EL (cell line): ENCODE measurements at regions not wholly inside any gene's neighbourhood (a gene's known extent, or its start where the extent isn't known, plus 50 kb on each side); places are given as distances from the start of the nearest gene placed in this dataset.
"Not testable (repeated sequence)": the region's sequence is repeated elsewhere in the genome, so short reads cannot be mapped to it uniquely, and the experiment has no call there.

Experiments used
- DNase-seq: peaks from one replicate; pipeline ENCODE4 v3.0.0-alpha.2; 2016

DNA sequence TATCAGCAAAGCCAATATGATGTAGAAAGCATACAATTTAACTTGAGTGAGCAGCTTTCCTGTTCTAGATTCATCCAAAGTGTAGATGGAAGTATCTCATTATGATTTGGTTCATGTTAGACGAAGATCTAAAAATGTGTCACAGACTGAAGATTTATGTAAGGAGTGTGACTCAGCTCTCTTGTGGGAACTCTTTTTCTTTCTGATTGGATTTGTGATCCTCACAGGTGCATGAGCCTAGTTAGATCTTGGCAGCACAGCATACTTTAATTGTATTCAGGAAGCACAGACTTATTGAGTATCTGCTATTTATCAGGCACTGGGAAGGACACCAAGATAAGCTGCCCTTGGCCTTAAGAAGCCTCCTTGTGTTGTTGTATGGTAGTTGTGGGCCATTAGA, 147.1 kb downstream of the C11orf91 start:
- peak; percentile 20 for DNase-seq

DNA sequence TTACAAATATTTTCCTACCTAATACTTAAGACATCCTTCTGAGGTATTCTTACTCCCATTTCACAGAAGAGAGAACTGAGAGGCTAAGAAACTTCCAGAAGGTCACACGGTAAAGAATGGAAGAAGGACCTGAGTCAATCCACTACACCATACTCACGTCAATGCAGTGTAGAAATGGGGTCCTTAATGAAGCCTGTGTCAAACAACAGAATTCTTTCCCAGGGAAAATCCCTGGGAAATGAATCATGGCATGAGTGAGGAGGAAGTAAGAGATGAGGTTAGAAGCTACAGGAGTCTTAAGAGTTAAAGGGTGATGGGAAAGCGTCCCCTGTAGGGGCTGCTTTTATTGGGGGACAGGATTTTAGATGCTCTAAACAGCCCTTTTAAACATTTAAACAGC, 147.9 kb downstream of the C11orf91 start:
- DNase-seq = peak; percentile 59

DNA sequence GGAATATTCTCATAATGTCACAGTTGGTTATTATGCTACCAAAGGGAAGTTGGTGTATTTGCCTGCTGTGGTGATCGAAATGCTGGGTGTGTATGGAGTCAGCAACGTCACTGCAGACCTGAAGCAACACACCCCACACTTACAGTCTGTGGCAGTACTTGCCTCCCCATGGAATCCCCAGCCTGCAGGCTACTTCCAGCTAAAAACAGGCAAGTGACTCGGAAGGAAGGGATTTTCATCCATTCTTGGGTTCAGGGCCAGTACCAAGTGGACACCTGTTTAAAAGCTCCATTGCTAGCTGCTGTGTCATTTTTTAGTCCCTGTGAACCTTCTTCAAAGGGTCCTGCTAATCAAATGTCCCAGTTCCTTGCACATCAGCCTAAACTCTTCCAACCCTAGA, 149.6 kb downstream of the C11orf91 start:
- DNase-seq = no peak

DNA sequence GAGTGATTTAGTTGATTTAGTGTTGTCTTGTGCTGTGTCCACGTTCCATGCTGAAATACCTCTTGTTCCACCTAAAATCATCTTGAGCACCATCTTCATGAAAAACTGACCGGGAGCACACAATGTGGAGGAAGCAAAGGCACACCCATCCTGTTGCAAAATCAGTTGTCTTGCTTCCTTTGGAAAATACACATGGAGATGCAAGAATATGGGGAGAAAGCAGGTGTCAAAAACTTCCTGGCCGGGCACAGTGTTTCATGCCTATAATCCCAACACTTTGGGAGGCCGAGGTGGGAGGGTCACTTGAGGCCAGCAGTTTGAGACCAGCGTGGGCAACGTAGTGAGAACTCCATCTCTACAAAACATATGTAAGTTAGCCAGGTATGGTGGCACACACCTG, 151.1 kb downstream of the C11orf91 start:
- DNase-seq = no peak

DNA sequence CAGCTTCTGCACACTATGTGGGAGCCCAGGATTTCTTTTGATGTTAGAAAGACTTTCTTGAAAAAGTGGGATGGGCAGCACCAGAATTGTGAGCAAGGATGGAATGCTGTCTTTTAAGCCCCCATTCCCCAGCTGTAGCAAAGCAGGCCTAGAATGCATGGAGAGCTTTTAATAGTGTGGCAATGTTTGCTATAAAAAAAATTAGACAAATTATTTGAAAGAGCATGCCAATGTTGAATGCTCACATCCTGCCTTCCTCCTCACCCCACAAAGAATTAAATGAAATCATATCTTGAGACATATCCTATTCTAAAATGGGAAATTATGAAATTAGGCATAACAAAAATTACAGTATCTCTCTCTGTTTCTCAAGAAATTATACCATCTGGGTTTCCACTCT, 154.7 kb downstream of the C11orf91 start:
- DNase-seq = peak; percentile 55

DNA sequence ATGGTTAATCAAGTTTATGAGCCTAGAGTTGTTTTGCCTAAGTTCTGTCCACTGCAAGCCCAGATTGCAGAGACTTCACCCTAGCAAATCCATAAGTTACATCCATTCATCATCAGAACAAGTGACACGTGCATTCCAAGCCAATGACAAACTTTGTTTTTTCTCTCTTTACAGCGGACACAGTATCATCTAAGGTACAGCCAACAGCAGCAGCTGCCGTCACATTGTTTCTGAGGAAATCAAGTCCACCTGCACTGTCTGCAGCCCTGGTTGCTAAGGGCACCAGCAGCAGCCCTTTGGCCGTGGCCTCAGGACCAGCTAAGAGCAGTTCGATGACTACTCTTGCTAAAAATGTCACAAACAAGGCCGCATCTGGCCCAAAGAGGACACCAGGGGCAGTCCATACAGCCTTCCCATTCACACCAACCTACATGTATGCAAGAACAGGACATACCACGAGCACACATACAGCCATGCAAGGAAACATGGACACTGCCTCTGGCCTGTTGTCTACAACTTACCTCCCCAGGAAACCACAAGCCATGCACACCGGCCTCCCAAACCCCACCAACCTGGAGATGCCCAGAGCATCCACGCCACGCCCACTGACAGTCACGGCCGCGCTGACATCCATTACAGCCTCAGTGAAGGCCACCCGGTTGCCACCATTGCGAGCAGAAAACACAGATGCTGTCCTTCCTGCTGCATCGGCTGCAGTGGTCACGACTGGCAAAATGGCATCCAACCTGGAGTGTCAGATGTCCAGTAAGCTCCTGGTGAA, 155.8 kb downstream of the C11orf91 start:
- peak; percentile 27 for DNase-seq

DNA sequence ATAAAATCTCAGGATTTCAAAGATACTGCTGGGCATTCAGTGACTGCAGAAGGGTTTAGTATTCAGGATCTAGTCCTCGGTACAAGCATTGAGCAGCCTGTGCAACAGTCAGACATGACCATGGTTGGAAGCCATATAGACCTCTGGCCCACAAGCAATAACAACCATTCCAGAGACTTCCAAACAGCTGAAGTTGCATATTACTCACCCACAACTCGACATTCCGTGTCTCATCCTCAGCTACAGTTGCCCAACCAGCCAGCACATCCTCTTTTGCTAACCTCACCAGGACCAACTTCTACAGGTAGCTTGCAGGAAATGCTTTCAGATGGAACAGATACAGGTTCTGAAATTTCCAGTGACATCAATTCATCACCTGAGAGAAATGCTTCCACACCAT, 156.8 kb downstream of the C11orf91 start:
- DNase-seq = peak; percentile 52

DNA sequence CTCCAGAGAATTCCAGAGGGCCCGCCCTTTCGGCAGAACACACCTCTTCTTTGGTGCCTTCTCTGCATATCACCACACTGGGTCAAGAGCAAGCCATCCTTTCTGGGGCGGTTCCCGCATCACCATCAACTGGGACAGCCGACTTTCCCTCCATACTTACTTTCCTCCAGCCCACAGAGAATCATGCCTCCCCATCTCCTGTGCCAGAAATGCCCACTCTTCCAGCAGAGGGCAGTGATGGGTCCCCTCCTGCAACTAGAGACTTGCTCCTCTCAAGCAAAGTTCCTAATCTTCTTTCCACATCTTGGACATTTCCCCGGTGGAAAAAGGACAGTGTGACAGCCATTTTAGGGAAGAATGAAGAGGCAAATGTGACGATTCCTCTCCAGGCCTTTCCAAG, 157.7 kb downstream of the C11orf91 start:
- peak; percentile 55 for DNase-seq

DNA sequence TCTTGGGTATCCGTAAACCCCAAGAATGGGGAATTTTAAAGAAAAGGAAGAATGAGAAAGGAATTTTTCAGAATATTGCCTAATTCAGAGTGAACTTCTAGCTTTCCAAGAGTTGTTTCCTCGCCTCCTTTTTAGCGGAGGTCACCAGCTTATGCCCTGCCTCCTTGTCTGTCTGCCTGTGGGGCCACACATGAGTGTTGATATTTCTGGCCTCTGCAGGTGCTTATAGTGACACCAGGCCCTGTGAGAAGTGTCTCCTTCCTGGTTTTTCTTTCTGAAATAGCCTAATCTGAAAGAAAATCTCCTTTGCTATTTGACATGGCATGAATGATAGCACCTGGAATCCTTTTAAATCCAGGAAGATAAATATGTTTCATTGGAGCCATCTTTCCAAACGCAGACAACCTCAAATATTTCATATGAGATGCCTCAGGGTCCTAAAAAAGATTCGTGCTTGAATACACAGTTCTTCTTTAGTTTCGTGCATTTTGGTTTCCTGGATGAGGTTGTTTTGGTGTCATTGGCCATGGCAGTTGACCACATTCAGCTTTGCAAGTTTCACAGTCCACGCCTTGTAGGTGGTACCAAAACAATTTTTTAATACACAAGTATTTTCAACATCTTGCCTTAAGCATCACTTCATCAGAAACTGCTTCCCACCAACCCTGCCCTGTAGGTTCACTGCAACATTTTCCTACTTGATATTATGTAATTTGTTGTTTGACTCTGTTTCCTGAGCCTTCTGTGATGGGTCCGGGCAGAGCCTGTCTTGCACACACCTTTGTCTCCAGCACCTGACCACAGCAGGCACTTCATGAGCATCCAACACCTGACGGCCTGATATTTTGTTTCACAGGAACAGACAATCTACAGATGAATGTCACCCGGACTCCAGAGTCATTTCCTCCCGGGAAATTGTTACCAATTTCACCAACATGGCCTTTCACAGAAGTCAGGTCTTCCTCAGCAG, 159.4 kb downstream of the C11orf91 start:
- no peak for DNase-seq

DNA sequence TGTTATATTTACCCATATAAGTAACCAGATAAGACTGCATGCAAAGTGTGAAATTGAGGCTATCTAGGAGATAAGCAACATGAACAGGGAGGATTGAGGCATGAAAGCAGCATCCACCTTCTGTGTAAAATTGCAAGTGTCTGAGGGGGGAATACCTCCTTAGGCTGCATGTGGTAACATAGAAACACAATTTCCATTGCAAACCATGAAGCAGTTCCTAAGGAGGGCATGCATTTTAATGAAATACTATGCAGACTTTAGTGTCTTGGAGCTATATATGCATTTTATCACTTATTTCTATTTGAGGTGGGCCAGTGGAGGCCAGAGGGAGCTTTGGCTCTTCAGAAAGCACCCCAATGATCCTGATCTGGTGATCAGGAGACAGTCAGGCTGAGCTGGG, 160.2 kb downstream of the C11orf91 start:
- DNase-seq = no peak

DNA sequence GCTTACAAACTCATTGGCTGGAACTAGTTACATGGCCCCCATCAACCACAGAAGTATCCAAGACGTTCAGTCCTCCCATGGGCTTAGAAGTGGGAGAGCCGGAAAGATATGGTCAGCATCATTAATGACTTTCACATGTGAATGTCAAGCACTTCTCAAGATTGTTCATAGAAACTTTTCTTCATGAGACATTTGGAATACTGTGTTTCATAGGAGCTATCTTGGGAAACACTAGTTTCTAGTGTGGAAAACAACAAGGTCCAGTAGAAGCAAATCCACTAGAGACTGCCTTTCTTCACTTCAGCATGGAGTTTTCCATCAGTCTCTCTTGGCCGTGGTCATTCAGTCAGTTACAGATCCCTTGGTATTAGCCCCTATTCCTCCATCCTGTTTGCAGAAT, 160.9 kb downstream of the C11orf91 start:
- DNase-seq = no peak

DNA sequence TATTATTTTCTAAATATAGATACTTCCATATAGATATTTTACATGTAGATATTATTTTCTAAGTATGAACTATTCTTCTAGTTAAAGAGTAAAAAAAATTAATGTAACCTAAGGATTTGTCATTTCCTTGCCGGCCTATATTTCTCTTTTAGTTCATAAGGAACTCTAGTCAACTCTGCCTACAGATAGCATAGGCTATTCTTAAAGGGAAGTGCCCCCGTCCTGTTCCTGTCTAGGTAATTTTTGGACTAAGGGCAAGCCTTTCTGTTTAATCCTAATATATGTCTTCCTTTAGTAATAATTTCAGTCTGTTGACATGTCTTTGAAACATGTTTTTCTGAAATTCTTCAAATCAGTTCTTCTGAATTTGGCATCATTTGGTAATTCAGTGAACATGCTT, 161.9 kb downstream of the C11orf91 start:
- no peak for DNase-seq

DNA sequence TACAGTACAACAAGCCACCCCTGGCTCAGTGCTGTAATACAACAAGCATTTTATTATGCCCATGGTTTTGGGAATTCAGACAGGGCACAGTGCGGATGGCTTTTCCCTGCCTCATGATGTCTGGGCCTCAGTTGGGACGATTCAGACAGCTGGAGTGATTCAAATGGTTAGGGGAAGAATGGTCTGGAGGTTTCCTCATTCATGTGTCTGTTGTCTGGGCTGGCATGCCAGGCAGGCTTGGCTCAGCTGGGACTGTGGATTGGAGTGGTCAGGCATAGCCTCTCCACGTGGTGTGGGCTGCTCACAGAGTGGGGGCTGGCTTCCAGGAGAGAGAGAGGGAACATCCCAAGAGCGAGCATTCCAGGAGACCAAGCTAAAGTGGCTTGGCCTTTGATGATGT, 164.4 kb downstream of the C11orf91 start:
- DNase-seq = no peak

DNA sequence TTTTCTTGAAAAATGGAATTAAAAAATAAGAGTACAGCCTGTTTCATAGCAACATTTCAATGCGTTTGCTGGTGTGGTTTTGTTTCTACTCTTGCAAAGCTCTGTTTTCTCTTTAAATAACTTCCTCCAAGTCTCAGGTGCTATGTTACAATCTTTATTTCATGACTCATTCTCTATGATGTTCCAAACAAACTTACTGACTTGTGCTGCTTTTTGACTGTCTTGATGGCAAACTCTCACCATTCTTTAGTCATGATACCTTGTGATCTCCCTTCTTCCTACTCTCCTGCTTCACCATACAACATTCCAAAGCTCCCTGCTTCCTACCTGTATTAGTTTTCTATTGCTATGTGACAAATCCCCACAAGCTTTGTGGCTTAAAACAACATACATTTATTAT, 166.1 kb downstream of the C11orf91 start:
- DNase-seq = no peak

DNA sequence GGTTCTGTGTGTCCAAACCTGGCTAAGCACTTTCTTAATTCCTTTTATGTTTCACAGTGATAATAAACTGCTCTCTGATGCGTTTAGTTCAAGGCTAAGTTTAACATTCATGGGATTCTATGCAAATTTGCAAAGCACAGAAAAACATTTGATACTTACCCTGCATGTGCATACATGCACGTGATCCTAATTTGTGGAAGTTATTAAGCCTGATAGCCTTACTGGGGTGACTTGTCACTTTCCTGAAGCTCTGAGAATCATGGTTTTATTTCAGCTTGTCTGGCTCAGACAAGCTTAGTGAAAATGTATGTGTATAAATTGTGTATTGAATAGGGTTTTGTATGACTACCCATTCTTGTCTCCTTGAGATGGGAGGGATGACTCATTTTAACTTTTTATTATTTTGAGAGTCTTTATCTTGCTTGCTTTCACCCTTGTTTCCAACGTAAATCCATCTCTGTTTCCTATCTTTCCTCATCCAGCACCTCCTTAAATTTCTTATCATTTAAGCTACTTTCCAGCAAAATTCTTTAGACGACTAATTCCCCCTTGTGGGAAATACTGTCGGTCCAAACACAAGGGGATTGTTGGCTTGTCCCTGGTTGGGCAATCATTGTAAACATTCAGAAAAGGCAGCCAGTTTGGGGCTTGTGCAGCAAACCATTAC, 167.1 kb downstream of the C11orf91 start:
- DNase-seq = no peak

DNA sequence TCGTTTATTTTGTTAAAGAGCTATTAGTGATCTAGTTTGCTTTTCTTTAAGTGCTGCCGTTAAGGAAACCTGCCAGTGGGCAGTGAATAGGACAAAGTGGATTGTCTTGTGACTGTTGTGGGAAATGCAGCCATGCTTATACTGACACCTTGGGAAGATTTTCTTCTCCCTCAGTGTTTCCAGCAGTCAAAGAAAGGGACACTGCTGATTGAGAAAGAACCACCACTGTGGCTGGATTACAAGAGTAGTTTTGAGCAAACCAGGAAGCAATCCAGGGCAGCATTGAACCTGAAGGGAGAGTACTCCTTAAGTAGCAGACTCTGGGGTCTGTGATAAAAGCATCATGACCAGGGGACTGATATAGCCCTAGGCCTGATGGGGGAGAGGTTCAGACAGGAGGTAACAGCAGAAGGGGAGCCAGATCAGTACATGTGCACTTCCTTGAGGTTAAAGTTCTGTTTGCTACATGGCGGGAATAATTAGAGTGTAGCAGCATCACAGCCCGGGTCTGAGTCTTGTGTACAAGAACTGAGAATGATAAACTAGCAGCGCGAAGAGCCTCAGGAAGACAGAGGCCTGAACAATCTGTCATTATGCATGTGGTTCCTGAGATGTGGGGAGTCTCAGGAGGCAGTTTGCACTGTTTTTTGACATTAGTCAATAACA, 167.8 kb downstream of the C11orf91 start:
- DNase-seq = no peak

DNA sequence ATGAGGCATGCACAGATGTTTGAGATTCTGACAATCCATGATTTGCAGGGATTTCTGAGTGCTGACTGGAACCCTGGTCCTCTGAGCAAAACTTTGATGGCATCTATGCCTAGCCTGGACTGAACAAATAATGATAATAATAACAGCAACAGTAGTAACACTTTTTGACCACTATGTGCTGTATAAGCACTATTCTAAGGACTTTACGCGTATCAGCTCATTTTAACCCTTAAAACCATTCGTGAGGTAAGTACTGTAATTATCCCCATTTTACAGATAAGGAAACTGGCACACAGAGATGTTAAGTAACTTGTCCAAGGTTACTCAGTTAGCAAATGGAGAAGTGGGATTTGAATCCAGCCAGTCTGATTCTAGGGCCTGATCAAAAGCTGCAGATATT, 168.4 kb downstream of the C11orf91 start:
- no peak for DNase-seq

DNA sequence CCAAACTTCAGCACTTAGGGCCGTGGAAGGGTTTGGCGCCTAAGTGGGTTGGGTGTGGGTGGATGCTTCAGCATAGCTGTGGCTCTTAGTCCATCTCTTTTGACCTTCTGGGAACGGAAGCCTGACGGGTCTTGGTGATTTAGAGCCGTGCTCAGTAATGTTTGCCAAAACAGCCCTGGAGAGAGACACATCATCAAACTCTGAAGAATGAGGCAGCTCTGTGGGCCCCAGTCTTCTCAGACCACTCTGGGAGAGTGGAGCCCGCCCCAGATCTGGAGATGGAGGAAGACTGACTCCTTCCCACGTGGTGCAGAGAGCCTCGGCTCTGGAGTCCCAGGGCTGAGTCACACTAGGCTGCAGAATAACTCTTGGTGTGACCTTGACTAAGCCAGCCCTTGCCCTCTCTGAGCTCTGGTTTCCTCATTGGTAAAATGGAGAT, 168.9 kb downstream of the C11orf91 start:
- peak; percentile 91 for DNase-seq

DNA sequence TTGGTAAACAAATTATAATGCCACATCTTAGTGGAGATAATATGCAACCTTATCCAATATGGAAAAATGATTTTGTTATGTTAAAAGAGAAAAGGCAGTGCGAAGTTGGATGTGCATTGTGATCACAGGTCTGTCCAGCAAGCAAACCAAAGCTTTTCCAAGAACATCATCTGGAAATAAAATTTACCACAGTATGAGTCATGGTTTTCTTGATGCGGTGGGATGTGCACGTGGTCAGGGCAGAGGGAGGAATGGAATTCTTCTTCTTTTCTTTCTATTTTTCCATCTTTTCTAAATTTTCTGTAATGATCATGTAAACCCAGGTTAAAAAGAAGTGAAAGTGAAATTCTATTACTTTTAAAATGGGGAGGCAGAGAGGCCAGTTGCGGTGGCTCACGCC, 169.8 kb downstream of the C11orf91 start:
- DNase-seq = peak; percentile 72

DNA sequence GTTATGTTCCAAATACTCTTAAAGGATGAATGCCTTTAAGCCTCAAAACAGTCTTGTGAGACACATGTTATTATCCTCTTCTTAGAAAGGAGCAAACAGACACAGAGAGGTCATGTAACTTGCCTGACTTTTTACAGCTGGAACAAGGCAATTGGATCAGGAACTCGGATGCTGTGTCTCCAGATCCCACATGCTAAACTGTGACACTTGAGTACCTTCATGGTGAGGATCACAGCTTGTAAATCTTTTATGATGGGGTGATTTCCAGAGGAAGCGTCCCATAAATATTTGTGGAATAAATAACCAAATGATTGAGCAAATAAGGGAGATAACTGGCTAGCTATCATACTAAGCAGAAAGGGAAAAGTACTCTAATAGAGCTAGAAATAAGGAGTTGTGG, 171.2 kb downstream of the C11orf91 start:
- no peak for DNase-seq

DNA sequence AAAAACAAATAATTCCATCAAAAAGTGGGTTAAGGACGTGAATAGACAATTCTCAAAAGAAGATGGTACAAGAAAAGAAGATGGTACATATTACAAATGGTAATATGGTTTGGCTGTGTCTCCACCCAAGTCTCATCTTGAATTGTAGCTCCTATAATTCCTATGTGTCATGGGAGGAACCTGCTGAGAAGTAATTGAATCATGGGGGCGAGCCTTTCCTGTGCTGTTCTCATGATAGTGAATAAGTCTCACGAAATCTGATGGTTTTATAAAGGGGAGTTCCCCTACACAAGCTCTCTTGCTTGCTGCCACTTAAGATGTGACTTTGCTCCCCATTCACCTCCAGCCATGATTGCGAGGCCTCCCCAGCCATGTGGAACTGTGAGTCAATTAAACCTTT, 172.9 kb downstream of the C11orf91 start:
- DNase-seq = not testable (repeated sequence)

DNA sequence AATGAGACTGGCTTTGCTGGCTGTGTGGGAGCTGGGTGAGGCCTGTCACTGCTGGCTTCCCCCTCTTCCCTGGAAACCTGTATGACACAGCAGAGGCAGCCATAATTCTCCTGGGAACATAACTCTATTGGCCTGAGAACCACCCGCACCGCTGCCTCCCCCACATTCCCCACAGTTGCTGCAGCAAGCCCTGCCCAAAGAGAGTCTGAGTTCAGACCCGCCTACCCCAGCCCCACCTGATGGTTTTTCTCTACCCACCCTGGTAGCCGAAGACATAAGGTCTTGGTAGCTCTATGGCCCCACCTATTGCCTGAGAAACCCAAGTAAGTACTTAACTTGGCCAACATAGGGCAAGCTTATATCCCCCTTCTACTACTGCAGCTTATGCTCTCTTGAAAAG, 174.8 kb downstream of the C11orf91 start:
- DNase-seq = no peak

DNA sequence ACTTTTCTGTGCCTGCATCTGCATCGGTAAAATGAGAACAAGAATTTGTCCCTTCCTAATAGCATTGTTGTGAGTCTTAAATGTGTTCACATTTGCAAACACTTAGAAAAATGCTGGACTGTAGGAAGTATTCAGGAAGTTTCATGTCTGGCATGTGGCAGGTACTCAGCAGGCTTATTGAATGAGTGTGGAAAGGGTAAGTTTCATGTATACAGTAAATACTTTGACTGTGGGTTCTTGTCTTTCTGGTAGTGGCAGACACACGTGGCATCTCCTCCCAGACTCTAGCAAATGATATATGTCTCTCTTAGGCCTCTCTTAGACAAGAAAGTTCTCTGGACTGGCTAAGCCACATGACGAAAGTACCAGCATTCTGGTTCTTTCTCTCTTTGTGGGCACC, 179.2 kb downstream of the C11orf91 start:
- DNase-seq = no peak
